ENCODE measurements at regions not wholly inside any gene's neighbourhood (a gene's known extent, or its start where the extent isn't known, plus 50 kb on each side); places are given as distances from the start of the nearest gene placed in this dataset.

DNA sequence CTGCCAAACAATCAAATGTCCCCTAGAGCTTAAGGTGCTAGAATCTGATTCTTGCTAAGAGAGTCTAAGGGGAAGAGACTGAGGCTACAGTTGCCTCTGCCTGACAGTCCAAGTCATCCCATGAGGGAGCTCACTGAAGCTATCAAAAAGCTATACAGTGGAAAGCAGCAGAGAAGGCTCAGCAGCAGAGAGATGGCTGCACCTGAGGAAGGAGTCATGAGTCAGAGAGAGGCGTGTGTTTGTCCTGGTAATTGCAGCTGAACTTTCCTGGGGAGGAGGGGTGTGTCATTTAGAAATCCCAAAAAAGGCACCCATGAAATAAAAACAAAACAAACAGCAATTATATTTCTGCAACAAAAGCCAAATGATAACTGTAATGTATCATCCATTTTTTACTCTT is 305.2 kb upstream of the UBE2E3 start:
- Histone ChIP-seq H3K27ac (ENCODE audit: low read depth, low read length) (no peak overlapping the region), H4K20me1 (ENCODE audit: low read depth, low read length) (no peaks in the 10 kb centered on the region), H3K9ac (ENCODE audit: low read length) (no peak overlapping the region), H3K4me2 (ENCODE audit: low read depth, low read length, poor library complexity, severe bottlenecking) (no peak overlapping the region), H3K4me3 (ENCODE audit: insufficient read depth, low read length, poor library complexity, severe bottlenecking) (no peak overlapping the region), H3K79me2 (ENCODE audit: insufficient read depth, low read length) (no peaks in the 10 kb centered on the region), H2AFZ (ENCODE audit: low read depth, low read length, severe bottlenecking) (no peak overlapping the region), H3K27me3 (ENCODE audit: low read length) (no peaks in the 10 kb centered on the region), H3K9me3 (ENCODE audit: insufficient read depth, low read length) (no peaks in the 10 kb centered on the region), H3K36me3 (ENCODE audit: low read length) (no peaks in the 10 kb centered on the region), H3K9me2 (replicated peaks; ENCODE audit: insufficient read depth, low read length) (no peaks in the 10 kb centered on the region), H3F3A (ENCODE audit: insufficient read depth) (no peaks in the 10 kb centered on the region)
- TF ChIP-seq EZH2phosphoT487 (conservative IDR thresholded peaks at IDR 0.05; ENCODE audit: low read length), result no peak

DNA sequence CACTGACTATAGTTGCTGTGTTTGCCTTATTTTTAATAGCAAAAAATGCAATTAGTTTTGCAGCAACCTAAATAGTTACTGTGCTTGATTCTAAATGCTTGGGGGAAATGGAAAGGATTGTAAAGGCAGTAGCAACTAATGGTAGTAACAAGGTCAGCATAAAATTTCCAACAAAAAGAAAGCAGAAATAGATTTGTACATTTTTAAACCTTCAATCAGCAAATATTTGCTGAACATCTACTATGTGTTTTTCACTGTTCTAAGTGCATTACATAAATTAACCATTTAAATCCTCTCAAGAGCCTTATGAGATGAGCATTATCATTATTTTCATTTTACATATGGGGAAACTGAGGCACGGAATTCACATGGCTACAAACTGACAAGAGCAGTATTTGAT is 308.0 kb upstream of the UBE2E3 start:
- Histone ChIP-seq H3K79me2 (ENCODE audit: insufficient read depth, low read length) (no peaks in the 10 kb centered on the region), H3K9me3 (ENCODE audit: insufficient read depth, low read length) (no peaks in the 10 kb centered on the region), H2AFZ (ENCODE audit: low read depth, low read length, severe bottlenecking) (no peak overlapping the region), H3K9me2 (replicated peaks; ENCODE audit: insufficient read depth, low read length) (no peaks in the 10 kb centered on the region), H3K27ac (ENCODE audit: low read depth, low read length) (no peak overlapping the region), H3K9ac (ENCODE audit: low read length) (no peak overlapping the region), H4K20me1 (ENCODE audit: low read depth, low read length) (no peaks in the 10 kb centered on the region), H3K27me3 (ENCODE audit: low read length) (no peaks in the 10 kb centered on the region), H3F3A (ENCODE audit: insufficient read depth) (no peaks in the 10 kb centered on the region), H3K4me2 (ENCODE audit: low read depth, low read length, poor library complexity, severe bottlenecking) (no peak overlapping the region), H3K4me3 (ENCODE audit: insufficient read depth, low read length, poor library complexity, severe bottlenecking) (no peak overlapping the region), H3K36me3 (ENCODE audit: low read length) (no peaks in the 10 kb centered on the region)
- TF ChIP-seq EZH2phosphoT487 (conservative IDR thresholded peaks at IDR 0.05; ENCODE audit: low read length), result no peak
- TF ChIP-seq, protein P1, sequence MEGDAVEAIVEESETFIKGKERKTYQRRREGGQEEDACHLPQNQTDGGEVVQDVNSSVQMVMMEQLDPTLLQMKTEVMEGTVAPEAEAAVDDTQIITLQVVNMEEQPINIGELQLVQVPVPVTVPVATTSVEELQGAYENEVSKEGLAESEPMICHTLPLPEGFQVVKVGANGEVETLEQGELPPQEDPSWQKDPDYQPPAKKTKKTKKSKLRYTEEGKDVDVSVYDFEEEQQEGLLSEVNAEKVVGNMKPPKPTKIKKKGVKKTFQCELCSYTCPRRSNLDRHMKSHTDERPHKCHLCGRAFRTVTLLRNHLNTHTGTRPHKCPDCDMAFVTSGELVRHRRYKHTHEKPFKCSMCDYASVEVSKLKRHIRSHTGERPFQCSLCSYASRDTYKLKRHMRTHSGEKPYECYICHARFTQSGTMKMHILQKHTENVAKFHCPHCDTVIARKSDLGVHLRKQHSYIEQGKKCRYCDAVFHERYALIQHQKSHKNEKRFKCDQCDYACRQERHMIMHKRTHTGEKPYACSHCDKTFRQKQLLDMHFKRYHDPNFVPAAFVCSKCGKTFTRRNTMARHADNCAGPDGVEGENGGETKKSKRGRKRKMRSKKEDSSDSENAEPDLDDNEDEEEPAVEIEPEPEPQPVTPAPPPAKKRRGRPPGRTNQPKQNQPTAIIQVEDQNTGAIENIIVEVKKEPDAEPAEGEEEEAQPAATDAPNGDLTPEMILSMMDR (IDR thresholded peaks at IDR 0.05; ENCODE audit: insufficient read depth, low read length, poor library complexity, severe bottlenecking), result no peak

DNA sequence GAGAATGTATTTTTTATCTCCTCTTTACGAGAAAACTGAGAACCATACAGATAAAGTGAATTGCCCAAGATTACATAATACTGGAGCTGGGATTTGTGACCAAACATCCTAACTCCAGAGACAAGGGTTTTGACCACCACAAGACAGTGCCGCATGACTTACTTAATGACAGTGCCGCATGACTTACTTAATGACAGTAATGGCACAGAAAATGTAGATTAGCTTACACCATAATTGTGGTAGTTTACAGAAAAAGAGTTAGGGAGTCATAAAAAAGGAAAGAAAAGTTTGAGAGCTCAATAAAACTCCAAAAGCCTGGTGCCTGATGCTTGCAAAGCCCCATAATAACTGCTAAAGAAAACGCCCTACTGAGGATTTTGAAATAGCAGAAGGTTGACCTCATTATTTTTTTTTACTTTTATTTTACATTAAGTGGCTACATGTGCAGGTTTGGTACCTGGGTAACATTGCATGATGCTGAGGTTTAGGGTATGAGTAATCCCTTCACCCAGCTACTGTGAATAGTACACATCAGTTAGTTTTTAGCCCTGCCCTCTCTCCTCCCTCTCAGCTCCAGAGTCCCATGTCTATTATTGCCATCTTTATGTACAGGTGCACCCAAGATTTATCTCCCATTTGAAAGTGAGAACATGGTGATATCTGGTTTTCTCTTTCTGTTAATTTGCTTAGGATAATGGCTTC is 310.0 kb upstream of the UBE2E3 start:
- H3K9ac ChIP-seq (ENCODE audit: low read length), result no peak overlapping the region
- no peak overlapping the region for H3K4me2 ChIP-seq (ENCODE audit: low read depth, low read length, poor library complexity, severe bottlenecking)
- no peaks in the 10 kb centered on the region for H4K20me1 ChIP-seq (ENCODE audit: low read depth, low read length)
- no peaks in the 10 kb centered on the region for H3K27me3 ChIP-seq (ENCODE audit: low read length)
- no peaks in the 10 kb centered on the region for H3K36me3 ChIP-seq (ENCODE audit: low read length)
- no peak overlapping the region for H2AFZ ChIP-seq (ENCODE audit: low read depth, low read length, severe bottlenecking)
- no peak overlapping the region for H3K4me3 ChIP-seq (ENCODE audit: insufficient read depth, low read length, poor library complexity, severe bottlenecking)
- H3K9me3 ChIP-seq (ENCODE audit: insufficient read depth, low read length), result no peaks in the 10 kb centered on the region
- no peaks in the 10 kb centered on the region for H3K79me2 ChIP-seq (ENCODE audit: insufficient read depth, low read length)
- no peaks in the 10 kb centered on the region for H3K9me2 ChIP-seq (replicated peaks; ENCODE audit: insufficient read depth, low read length)
- no peak overlapping the region for H3K27ac ChIP-seq (ENCODE audit: low read depth, low read length)
- H3F3A ChIP-seq (ENCODE audit: insufficient read depth), result no peaks in the 10 kb centered on the region
- TF ChIP-seq, protein P1 (IDR thresholded peaks at IDR 0.05; ENCODE audit: insufficient read depth, low read length, poor library complexity, severe bottlenecking), result no peak
- TF ChIP-seq EZH2phosphoT487 (conservative IDR thresholded peaks at IDR 0.05; ENCODE audit: low read length), result no peak

DNA sequence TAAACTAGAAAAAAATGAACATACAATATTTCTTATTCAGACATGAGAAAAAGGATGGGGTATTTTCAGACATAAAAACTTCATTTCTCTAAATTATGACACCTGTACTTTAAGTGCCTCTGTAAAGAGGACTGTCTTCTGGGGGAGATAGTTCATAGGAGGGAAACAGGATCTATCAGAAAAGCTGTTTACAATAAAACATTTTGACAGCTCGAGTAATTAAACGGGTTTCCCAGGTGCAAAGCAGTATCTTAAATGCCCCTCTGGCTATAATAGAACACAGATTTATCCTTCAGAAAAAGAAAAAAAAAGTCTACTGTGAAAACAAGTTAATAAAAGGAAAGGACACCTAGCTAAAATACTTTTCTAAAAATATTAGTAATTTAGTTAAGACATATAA is 311.4 kb upstream of the UBE2E3 start:
- no peak overlapping the region for H3K9ac ChIP-seq (ENCODE audit: low read length)
- no peak overlapping the region for H3K4me2 ChIP-seq (ENCODE audit: low read depth, low read length, poor library complexity, severe bottlenecking)
- no peaks in the 10 kb centered on the region for H3K27me3 ChIP-seq (ENCODE audit: low read length)
- H2AFZ ChIP-seq (ENCODE audit: low read depth, low read length, severe bottlenecking), result no peak overlapping the region
- TF ChIP-seq EZH2phosphoT487 (conservative IDR thresholded peaks at IDR 0.05; ENCODE audit: low read length), result no peak
- TF ChIP-seq, protein P1 (IDR thresholded peaks at IDR 0.05; ENCODE audit: insufficient read depth, low read length, poor library complexity, severe bottlenecking), result no peak
- no peaks in the 10 kb centered on the region for H4K20me1 ChIP-seq (ENCODE audit: low read depth, low read length)
- no peaks in the 10 kb centered on the region for H3K79me2 ChIP-seq (ENCODE audit: insufficient read depth, low read length)
- H3K4me3 ChIP-seq (ENCODE audit: insufficient read depth, low read length, poor library complexity, severe bottlenecking), result no peak overlapping the region
- H3K27ac ChIP-seq (ENCODE audit: low read depth, low read length), result no peak overlapping the region
- no peaks in the 10 kb centered on the region for H3F3A ChIP-seq (ENCODE audit: insufficient read depth)
- H3K9me3 ChIP-seq (ENCODE audit: insufficient read depth, low read length), result no peaks in the 10 kb centered on the region
- no peaks in the 10 kb centered on the region for H3K9me2 ChIP-seq (replicated peaks; ENCODE audit: insufficient read depth, low read length)
- no peaks in the 10 kb centered on the region for H3K36me3 ChIP-seq (ENCODE audit: low read length)

Measured in SU-DHL-6 (cell line).